ENCODE measurements at regions not wholly inside any gene's neighbourhood (a gene's known extent, or its start where the extent isn't known, plus 50 kb on each side); places are given as distances from the start of the nearest gene placed in this dataset.

- no peak for TF ChIP-seq SAFB2 (IDR thresholded peaks at IDR 0.05; ENCODE audit: borderline replicate concordance, low read depth, low read length, severe bottlenecking)
- TF ChIP-seq GABPA (tag; conservative IDR thresholded peaks at IDR 0.05; ENCODE audit: low read depth): no peak
- TF ChIP-seq ILF3 (IDR thresholded peaks at IDR 0.05; ENCODE audit: borderline replicate concordance): no peak
- TF ChIP-seq, protein P1, sequence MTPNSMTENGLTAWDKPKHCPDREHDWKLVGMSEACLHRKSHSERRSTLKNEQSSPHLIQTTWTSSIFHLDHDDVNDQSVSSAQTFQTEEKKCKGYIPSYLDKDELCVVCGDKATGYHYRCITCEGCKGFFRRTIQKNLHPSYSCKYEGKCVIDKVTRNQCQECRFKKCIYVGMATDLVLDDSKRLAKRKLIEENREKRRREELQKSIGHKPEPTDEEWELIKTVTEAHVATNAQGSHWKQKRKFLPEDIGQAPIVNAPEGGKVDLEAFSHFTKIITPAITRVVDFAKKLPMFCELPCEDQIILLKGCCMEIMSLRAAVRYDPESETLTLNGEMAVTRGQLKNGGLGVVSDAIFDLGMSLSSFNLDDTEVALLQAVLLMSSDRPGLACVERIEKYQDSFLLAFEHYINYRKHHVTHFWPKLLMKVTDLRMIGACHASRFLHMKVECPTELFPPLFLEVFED (CRISPR knock-in tag; conservative IDR thresholded peaks at IDR 0.05): no peak
- no peak for TF ChIP-seq ZNF23 (CRISPR knock-in tag; IDR thresholded peaks at IDR 0.05)
- no peak for TF ChIP-seq EGR1 (conservative IDR thresholded peaks at IDR 0.05)
Observed at GRCh38 chr5:121325930-121326329, 525.8 kb upstream of the FTMT start.

Data from K562 (cell line).